Mesenchymal stem cell (in vitro differentiated cells and primary cell): ENCODE measurements at regions not wholly inside any gene's neighbourhood (a gene's known extent, or its start where the extent isn't known, plus 50 kb on each side); places are given as distances from the start of the nearest gene placed in this dataset.
"Not testable (repeated sequence)": the region's sequence is repeated elsewhere in the genome, so short reads cannot be mapped to it uniquely, and the experiment has no call there.

Experiments used
- DNase-seq: peaks from one replicate; pipeline ENCODE4 v3.0.0-alpha.2; 2013
- H2AFZ ChIP-seq: one replicate; pipeline ENCODE4 v1.6.1; 2013; ENCODE audit warnings: low read depth, mild to moderate bottlenecking, control low read depth, inconsistent platforms, low read length, moderate library complexity
- H2AK5ac ChIP-seq: 2 replicates; pipeline ENCODE4 v1.6.1; 2013; ENCODE audit warnings: low read length, moderate library complexity, mild to moderate bottlenecking, inconsistent platforms; ENCODE audit not compliant: severe bottlenecking
- H2BK120ac ChIP-seq: one replicate; pipeline ENCODE4 v1.6.1; 2013; ENCODE audit warnings: low read depth, mild to moderate bottlenecking, inconsistent platforms, low read length, moderate library complexity
- H2BK12ac ChIP-seq, 2 experiments: one replicate each; pipeline ENCODE4 v1.6.1; 2013; ENCODE audit warnings: inconsistent platforms in 2 of 2, low read length in 2 of 2, mild to moderate bottlenecking in 2 of 2, moderate library complexity in 2 of 2, control low read depth in 1 of 2
- H2BK15ac ChIP-seq: one replicate; pipeline ENCODE4 v1.6.1; 2013; ENCODE audit warnings: mild to moderate bottlenecking, low read depth, inconsistent platforms; ENCODE audit not compliant: poor library complexity, severe bottlenecking
- H2BK5ac ChIP-seq: 2 replicates; pipeline ENCODE4 v1.6.1; 2013; ENCODE audit warnings: low read depth, mild to moderate bottlenecking, low read length, control low read depth, inconsistent platforms; ENCODE audit not compliant: poor library complexity, severe bottlenecking
- H3K14ac ChIP-seq, 2 experiments: one replicate each; pipeline ENCODE4 v1.6.1; 2013; ENCODE audit warnings: inconsistent platforms in 2 of 2, low read length in 2 of 2, control low read depth in 1 of 2, mild to moderate bottlenecking in 1 of 2, moderate library complexity in 1 of 2
- H3K18ac ChIP-seq, 2 experiments: one replicate each; pipeline ENCODE4 v1.6.1; 2013; ENCODE audit warnings: inconsistent platforms in 2 of 2, low read length in 2 of 2, control low read depth in 1 of 2, low read depth in 1 of 2, mild to moderate bottlenecking in 1 of 2
- H3K23ac ChIP-seq, 2 experiments: one replicate each; pipeline ENCODE4 v1.6.1; 2013; ENCODE audit warnings: inconsistent platforms in 2 of 2, low read length in 2 of 2, mild to moderate bottlenecking in 2 of 2, moderate library complexity in 2 of 2, control low read depth in 1 of 2
- H3K27ac ChIP-seq: 2 replicates; pipeline ENCODE4 v1.5.1; 2013; ENCODE audit warnings: mild to moderate bottlenecking, moderate library complexity, low read length, control low read depth, inconsistent platforms; ENCODE audit not compliant: poor library complexity, severe bottlenecking
- H3K27me3 ChIP-seq, 2 experiments: 2 replicates each; pipeline versions ENCODE4 v1.6.1 to v1.7.0; 2013; ENCODE audit warnings: low read length in 2 of 2, mild to moderate bottlenecking in 2 of 2, moderate library complexity in 2 of 2, control low read depth in 1 of 2, inconsistent platforms in 1 of 2; ENCODE audit not compliant: control insufficient read depth in 1 of 2, insufficient read depth in 1 of 2
- H3K36me3 ChIP-seq, 2 experiments: 2 replicates each; pipeline versions ENCODE4 v1.6.1 to v1.7.0; 2013; ENCODE audit warnings: low read length in 2 of 2, control low read depth in 1 of 2, inconsistent platforms in 1 of 2, low read depth in 1 of 2, mild to moderate bottlenecking in 1 of 2; ENCODE audit not compliant: insufficient read depth in 2 of 2, control insufficient read depth in 1 of 2
- H3K4ac ChIP-seq, 2 experiments: one replicate each; pipeline ENCODE4 v1.6.1; 2013; ENCODE audit warnings: inconsistent platforms in 2 of 2, low read length in 2 of 2, mild to moderate bottlenecking in 2 of 2, moderate library complexity in 2 of 2, control low read depth in 1 of 2, low read depth in 1 of 2
- H3K4me1 ChIP-seq: 2 replicates; pipeline ENCODE4 v1.6.1; 2013; ENCODE audit warnings: low read depth, low read length, control low read depth; ENCODE audit not compliant: control insufficient read depth, insufficient read depth
- H3K4me2 ChIP-seq: 2 replicates; pipeline ENCODE4 v1.6.1; 2013; ENCODE audit warnings: low read length, mild to moderate bottlenecking, inconsistent platforms; ENCODE audit not compliant: poor library complexity, severe bottlenecking
- H3K4me3 ChIP-seq, 2 experiments: 2 replicates each; pipeline versions ENCODE4 v1.5.1 to v1.7.0; 2013; ENCODE audit warnings: low read length in 2 of 2, mild to moderate bottlenecking in 2 of 2, control low read depth in 1 of 2, low read depth in 1 of 2; ENCODE audit not compliant: insufficient read depth in 1 of 2
- H3K79me1 ChIP-seq: replicated peaks from 2 replicates; pipeline ENCODE4 v1.6.1; 2013; ENCODE audit warnings: mild to moderate bottlenecking, control low read depth, low read length, inconsistent platforms; ENCODE audit not compliant: poor library complexity, severe bottlenecking
- H3K9ac ChIP-seq: 2 replicates; pipeline ENCODE4 v1.7.0; 2013; ENCODE audit warnings: mild to moderate bottlenecking, low read length, moderate library complexity
- H3K9me3 ChIP-seq: 2 replicates; pipeline ENCODE4 v1.7.0; 2013; ENCODE audit warnings: mild to moderate bottlenecking, low read length; ENCODE audit not compliant: control insufficient read depth
- H4K8ac ChIP-seq: one replicate; pipeline ENCODE4 v1.6.1; 2013; ENCODE audit warnings: inconsistent platforms, mild to moderate bottlenecking, low read length, moderate library complexity
- H4K91ac ChIP-seq: one replicate; pipeline ENCODE4 v1.6.1; 2013; ENCODE audit warnings: mild to moderate bottlenecking, low read length, inconsistent platforms
- WGBS: methylation state at CpG from one replicate; pipeline ENCODE4 v1.1.7; 2013; ENCODE audit warnings: mixed read lengths; 5-methylcytosine and 5-hydroxymethylcytosine counted together

DNA sequence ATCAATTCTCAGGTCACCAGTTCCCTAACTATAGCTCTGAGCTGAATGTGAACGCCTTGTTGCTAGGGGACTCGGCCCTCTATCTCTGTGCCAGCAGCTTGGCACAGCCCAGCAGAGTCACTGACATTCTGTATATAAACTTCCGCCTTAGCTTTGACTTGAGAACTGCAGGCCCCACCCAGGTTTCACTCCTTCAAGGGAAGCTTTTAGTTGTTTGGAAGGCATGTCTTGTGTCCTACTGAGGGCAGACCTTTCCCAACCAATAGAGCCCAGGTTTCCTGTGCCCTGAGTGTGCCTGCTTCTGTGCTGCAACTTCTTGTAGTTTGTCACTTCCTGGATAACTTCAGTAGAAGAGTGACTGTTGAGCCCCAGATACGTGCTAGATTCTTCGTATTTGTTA is 228.8 kb upstream of the PRSS1 start:
- H4K91ac ChIP-seq, H2AK5ac ChIP-seq, H3K9ac ChIP-seq, H3K4ac ChIP-seq, H3K4me1 ChIP-seq, H2BK15ac ChIP-seq, H3K4me2 ChIP-seq, H3K36me3 ChIP-seq, H3K4me3 ChIP-seq, H3K27ac ChIP-seq, H3K9me3 ChIP-seq, H2BK120ac ChIP-seq, H3K79me1 ChIP-seq, H3K14ac ChIP-seq, DNase-seq, H3K18ac ChIP-seq, H3K23ac ChIP-seq, H2BK12ac ChIP-seq, H4K8ac ChIP-seq, H2AFZ ChIP-seq, H2BK5ac ChIP-seq: not testable (repeated sequence)
- 100% methylated on average over 5 of the region's 5 CpGs for WGBS
- peaks cover 13 to 39% of the 10 kb centered on the region in 2 experiments for H3K27me3 ChIP-seq

DNA sequence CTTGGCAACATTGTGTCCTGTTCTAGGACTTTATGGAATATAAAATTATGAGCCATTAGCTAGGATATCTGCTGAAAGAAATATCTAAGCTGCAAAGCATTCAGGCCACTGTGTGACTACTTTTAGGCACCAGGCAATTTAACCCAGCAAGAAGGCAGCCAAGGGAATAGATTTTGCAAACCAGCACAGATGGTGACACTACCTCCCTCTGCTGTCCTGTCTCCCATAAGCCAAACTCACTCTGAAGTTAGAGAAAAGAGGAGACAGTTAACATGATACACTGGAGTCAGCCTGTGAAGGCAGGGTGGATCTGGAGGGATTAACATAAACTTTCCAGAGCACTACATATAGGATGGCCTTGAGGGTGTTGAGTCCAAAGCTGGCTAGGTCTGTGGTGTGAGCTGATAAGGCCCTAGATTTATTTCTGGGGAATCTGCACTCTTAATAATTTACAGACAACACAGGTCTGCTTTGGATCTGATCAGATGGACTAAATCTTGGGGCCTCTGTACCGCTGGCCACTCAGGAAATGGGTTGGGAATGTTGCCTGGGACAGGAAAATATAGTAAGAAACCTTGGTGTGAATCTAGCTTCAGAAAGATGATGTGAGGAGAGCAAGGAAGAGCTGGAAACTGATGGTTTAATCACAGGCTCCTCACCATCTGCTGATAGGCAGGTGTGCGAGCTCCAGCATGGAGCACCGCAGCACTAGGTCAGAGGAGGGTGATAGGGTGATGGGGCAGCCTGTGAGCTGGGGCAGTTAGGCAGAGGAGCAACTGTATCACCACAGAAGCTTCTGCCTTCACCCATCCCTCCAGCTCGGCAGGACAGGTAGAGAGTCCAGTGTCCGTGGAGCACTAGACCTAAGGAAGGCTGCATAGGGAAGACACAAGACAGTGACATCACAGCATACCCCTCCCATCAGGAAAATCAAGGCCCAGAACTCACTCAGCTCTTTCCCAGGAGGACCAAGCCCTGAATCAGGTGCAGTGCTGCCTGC is 229.9 kb upstream of the PRSS1 start:
- no peak overlapping the region for H3K18ac ChIP-seq
- H2BK12ac ChIP-seq = no peak overlapping the region
- no peak overlapping the region for H2BK15ac ChIP-seq
- WGBS = 79% methylated on average over 5 of the region's 5 CpGs
- no peak overlapping the region for H3K27ac ChIP-seq
- DNase-seq = no peak
- H3K14ac ChIP-seq = no peak overlapping the region
- no peaks in the 10 kb centered on the region for H3K4me1 ChIP-seq
- no peak overlapping the region for H4K8ac ChIP-seq
- no peak overlapping the region for H3K4me2 ChIP-seq
- no peak overlapping the region for H3K9ac ChIP-seq
- no peak overlapping the region for H2BK5ac ChIP-seq
- H3K79me1 ChIP-seq = no peaks in the 10 kb centered on the region
- H3K4ac ChIP-seq = no peak overlapping the region
- H2AK5ac ChIP-seq = no peak overlapping the region
- no peaks in the 10 kb centered on the region for H3K36me3 ChIP-seq
- H3K23ac ChIP-seq = no peak overlapping the region
- H3K9me3 ChIP-seq = no peaks in the 10 kb centered on the region
- H3K4me3 ChIP-seq = no peak overlapping the region
- no peak overlapping the region for H2AFZ ChIP-seq
- peaks cover 13 to 35% of the 10 kb centered on the region in 2 experiments for H3K27me3 ChIP-seq
- H2BK120ac ChIP-seq = no peak overlapping the region
- no peak overlapping the region for H4K91ac ChIP-seq

DNA sequence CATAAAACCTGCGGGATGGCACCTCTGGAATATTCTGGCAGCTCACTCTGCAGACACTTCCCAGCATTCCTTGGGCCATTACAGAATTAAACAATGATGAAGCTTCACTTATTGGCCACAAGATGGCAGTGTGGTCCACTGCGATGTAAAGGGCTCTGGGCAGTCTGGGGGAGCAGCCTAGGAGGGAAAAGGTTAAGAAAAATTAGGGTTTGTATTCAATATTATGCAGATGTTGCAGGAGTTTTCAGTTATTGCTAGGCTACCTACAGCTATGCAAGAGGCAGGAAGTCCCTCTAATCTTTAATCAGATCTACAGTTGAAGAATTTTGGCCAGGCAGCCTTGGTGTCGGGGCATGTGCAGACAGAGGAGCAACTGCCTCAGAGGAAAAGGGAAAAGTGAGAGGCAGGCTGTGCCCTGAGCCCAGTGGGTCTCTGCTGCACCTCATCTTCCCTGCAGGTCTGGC is 233.2 kb upstream of the PRSS1 start:
- Histone ChIP-seq H3K4me3 (no peak overlapping the region), H3K23ac (no peak overlapping the region), H4K8ac (no peak overlapping the region), H3K9ac (no peak overlapping the region), H2BK5ac (no peak overlapping the region), H2AK5ac (no peak overlapping the region), H3K18ac (no peak overlapping the region), H3K4ac (no peak overlapping the region), H3K27ac (no peak overlapping the region), H4K91ac (no peak overlapping the region), H3K79me1 (no peaks in the 10 kb centered on the region), H2BK15ac (no peak overlapping the region), H3K4me1 (no peaks in the 10 kb centered on the region), H3K14ac (no peak overlapping the region), H2BK12ac (no peak overlapping the region), H2AFZ (no peak overlapping the region), H3K27me3 (peaks cover 20 to 31% of the 10 kb centered on the region in 2 experiments), H3K9me3 (no peaks in the 10 kb centered on the region), H3K36me3 (no peaks in the 10 kb centered on the region), H3K4me2 (no peak overlapping the region), H2BK120ac (no peak overlapping the region)
- peak; percentile 74 for DNase-seq
- 31% methylated on average over 3 of the region's 3 CpGs for WGBS

DNA sequence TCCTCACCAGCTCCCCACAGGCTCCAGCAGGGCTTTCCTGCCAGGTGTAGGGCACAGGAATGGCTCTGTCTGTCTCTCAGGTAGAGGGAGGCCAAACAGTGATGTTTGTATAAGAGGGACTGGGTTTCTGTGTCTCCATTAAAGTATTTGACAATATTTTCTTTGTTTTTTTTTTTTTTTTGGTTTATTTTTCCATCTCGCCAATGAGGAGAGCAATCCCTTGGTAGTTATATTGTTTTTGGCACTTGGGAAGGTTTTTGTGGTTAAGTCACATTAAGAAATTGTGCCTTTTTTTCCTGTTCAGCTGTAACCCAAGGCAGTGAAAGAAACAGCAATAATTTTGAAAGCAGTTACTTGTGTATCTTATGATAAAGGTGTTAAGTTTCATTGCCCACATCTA is 234.6 kb upstream of the PRSS1 start:
- H3K4ac ChIP-seq, H3K4me1 ChIP-seq, H3K23ac ChIP-seq, H3K14ac ChIP-seq, H2BK5ac ChIP-seq, H3K9me3 ChIP-seq, H4K91ac ChIP-seq, H3K79me1 ChIP-seq, H2BK15ac ChIP-seq, H3K18ac ChIP-seq, H3K4me3 ChIP-seq, H2AFZ ChIP-seq, DNase-seq, H3K27ac ChIP-seq, H2AK5ac ChIP-seq, H2BK12ac ChIP-seq, H3K9ac ChIP-seq, H3K36me3 ChIP-seq, H2BK120ac ChIP-seq, H4K8ac ChIP-seq, H3K4me2 ChIP-seq: not testable (repeated sequence)
- H3K27me3 ChIP-seq = peaks cover 17 to 45% of the 10 kb centered on the region in 2 experiments
- 83% methylated on average over 1 of the region's 1 CpG for WGBS
